Activated CD4-positive, alpha-beta T cell treated with anti-CD3 and anti-CD28 coated beads, Interleukin-2, amount 10 ng/mL, durations not matched to agents 7 days and 5 days (primary cell): ENCODE measurements at regions not wholly inside any gene's neighbourhood (a gene's known extent, or its start where the extent isn't known, plus 50 kb on each side); places are given as distances from the start of the nearest gene placed in this dataset.

Experiments used
- CTCF ChIA-PET: fragments of 350-600 bp; sonication (Branson Sonifier 250); formaldehyde crosslinking; loops from one replicate; lab custom pipeline; 2021; ENCODE audit warnings: antibody characterized with exemption; lab: Charles Lee
- POLR2A ChIA-PET: fragments of 350-600 bp; sonication (Branson Sonifier 250); formaldehyde crosslinking; loops from one replicate; lab custom pipeline; 2021; ENCODE audit warnings: antibody characterized with exemption; lab: Charles Lee
- DNase-seq: peaks from one replicate; pipeline ENCODE4 v3.0.0-alpha.2; 2020
- H3K27ac Mint-ChIP-seq: one replicate; pipeline ENCODE4 v1.8.0; 2021; ENCODE audit warnings: mild to moderate bottlenecking, moderate library complexity, mixed read lengths
- H3K27me3 Mint-ChIP-seq: one replicate; pipeline ENCODE4 v1.8.0; 2021; ENCODE audit warnings: mixed read lengths
- H3K36me3 Mint-ChIP-seq: one replicate; pipeline ENCODE4 v1.8.0; 2021; ENCODE audit warnings: low read depth, mixed read lengths
- H3K4me1 Mint-ChIP-seq: one replicate; pipeline ENCODE4 v1.8.0; 2021; ENCODE audit warnings: mixed read lengths
- H3K4me3 Mint-ChIP-seq: one replicate; pipeline ENCODE4 v1.8.0; 2021; ENCODE audit warnings: mild to moderate bottlenecking, moderate library complexity, mixed read lengths
- H3K9me3 Mint-ChIP-seq: one replicate; pipeline ENCODE4 v1.8.0; 2021; ENCODE audit warnings: mixed read lengths

GRCh38 chr1:209484429-209484828 is 99.1 kb upstream of the CAMK1G start:
- CTCF ChIA-PET = interaction anchor here (1.2 kb wide), 1 partner anchor 8 kb away, joined by 4 read pairs; no protein-coding TSS in a partner anchor
- no peak overlapping the region for H3K4me3 Mint-ChIP-seq
- H3K36me3 Mint-ChIP-seq = no peaks in the 10 kb centered on the region
- POLR2A ChIA-PET = no interaction called here
- peaks cover 4% of the 10 kb centered on the region for H3K4me1 Mint-ChIP-seq
- DNase-seq = no peak
- H3K9me3 Mint-ChIP-seq = no peaks in the 10 kb centered on the region
- H3K27ac Mint-ChIP-seq = no peak overlapping the region
- H3K27me3 Mint-ChIP-seq = no peaks in the 10 kb centered on the region

DNA sequence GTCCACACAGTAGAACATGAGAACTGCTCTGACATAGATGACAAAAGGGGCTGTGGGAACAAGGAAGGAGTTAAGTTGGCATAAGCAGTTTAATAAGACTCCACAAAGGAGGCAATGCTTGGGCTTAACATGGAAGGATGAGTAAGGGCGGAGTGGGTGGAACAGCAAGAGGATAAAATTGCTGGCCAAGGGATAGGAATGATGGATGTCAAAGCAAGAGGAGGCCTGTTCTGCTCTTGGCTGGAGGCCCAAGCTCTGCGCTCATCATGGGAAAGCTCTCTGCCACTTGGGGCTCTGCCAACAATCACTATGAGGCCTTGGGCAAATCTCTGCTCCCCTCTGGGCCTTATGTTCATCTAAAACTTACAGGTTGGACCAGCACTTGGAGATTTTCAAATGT is 98.3 kb upstream of the CAMK1G start:
- H3K27ac Mint-ChIP-seq = no peak overlapping the region
- H3K36me3 Mint-ChIP-seq = no peaks in the 10 kb centered on the region
- no peak for DNase-seq
- POLR2A ChIA-PET = no interaction called here
- no peaks in the 10 kb centered on the region for H3K27me3 Mint-ChIP-seq
- peaks cover 4% of the 10 kb centered on the region for H3K4me1 Mint-ChIP-seq
- no peak overlapping the region for H3K4me3 Mint-ChIP-seq
- CTCF ChIA-PET = interaction anchor here (1.2 kb wide), 1 partner anchor 9 kb away, joined by 4 read pairs; no protein-coding TSS in a partner anchor
- no peaks in the 10 kb centered on the region for H3K9me3 Mint-ChIP-seq

DNA sequence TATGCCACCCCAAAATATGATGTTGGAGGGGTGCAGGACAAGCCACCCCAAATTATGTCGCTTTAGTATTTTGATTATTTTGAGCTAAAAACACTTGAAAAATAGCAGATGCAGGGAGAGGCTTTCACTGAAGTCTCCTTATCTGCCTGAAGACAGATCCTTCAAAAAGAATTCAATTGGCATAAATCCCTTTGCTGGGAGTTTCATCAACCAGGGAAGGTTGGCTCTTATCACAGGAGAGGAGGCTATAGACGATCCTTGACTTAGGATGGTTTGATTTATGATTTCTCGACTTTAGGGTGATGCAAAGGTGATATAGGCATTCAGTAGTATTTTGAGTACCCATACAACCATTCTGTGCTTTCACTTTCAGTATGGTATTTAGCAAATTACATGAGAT is 97.8 kb upstream of the CAMK1G start:
- Mint-ChIP-seq H3K4me3 (no peak overlapping the region), H3K27ac (no peak overlapping the region), H3K27me3 (no peaks in the 10 kb centered on the region), H3K36me3 (no peaks in the 10 kb centered on the region), H3K9me3 (no peaks in the 10 kb centered on the region), H3K4me1 (peaks cover 4% of the 10 kb centered on the region)
- no peak for DNase-seq
- POLR2A ChIA-PET = no interaction called here
- CTCF ChIA-PET = interaction anchor here (1.2 kb wide), 1 partner anchor 10 kb away, joined by 4 read pairs; no protein-coding TSS in a partner anchor

- Mint-ChIP-seq H3K36me3 (no peaks in the 10 kb centered on the region), H3K4me3 (no peak overlapping the region), H3K9me3 (no peaks in the 10 kb centered on the region), H3K27me3 (peaks cover 3% of the 10 kb centered on the region), H3K27ac (no peak overlapping the region), H3K4me1 (peaks cover 4% of the 10 kb centered on the region)
- no peak for DNase-seq
- ChIA-PET CTCF (interaction anchor here (1.1 kb wide), 1 partner anchor 9 kb away, joined by 4 read pairs; no protein-coding TSS in a partner anchor), POLR2A (no interaction called here)
Measured at GRCh38 chr1:209486861-209487593, 96.5 kb upstream of the CAMK1G start.

- Mint-ChIP-seq H3K4me1 (no peaks in the 10 kb centered on the region), H3K36me3 (no peaks in the 10 kb centered on the region), H3K27ac (no peak overlapping the region), H3K27me3 (peaks cover 4% of the 10 kb centered on the region), H3K9me3 (no peaks in the 10 kb centered on the region), H3K4me3 (no peak overlapping the region)
- DNase-seq = no peak
- ChIA-PET POLR2A (no interaction called here), CTCF (no interaction called here)
Measured at GRCh38 chr1:209490013-209490412, 93.5 kb upstream of the CAMK1G start.

GRCh38 chr1:209491031-209491430 is 92.5 kb upstream of the CAMK1G start:
- Mint-ChIP-seq H3K9me3 (peaks cover 2% of the 10 kb centered on the region), H3K27me3 (peaks cover 4% of the 10 kb centered on the region), H3K27ac (no peak overlapping the region), H3K4me3 (no peak overlapping the region), H3K4me1 (no peaks in the 10 kb centered on the region), H3K36me3 (no peaks in the 10 kb centered on the region)
- POLR2A ChIA-PET = no interaction called here
- no peak for DNase-seq
- CTCF ChIA-PET = no interaction called here

DNA sequence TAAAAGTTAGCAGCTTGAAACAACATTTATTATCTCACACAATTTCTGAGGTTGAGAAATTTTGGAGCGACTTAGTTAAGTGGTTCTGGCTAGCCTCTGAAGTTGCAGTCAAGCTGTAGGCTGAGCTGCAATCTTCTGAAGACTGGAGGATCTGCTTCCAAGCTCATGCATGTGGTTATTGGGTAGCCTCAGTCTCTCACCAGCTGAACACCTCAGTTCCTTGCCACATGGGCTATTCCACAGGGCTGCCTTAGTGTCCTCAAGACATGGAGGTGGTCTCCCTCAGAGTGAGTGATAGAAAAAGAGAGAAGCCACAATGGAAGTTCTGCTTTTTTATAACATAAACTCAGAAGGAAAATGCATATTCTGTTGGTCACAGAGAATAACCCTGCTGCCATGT is 92.0 kb upstream of the CAMK1G start:
- Mint-ChIP-seq H3K36me3 (no peaks in the 10 kb centered on the region), H3K27ac (no peak overlapping the region), H3K4me1 (no peaks in the 10 kb centered on the region), H3K27me3 (peaks cover 4% of the 10 kb centered on the region), H3K4me3 (no peak overlapping the region), H3K9me3 (peaks cover 2% of the 10 kb centered on the region)
- DNase-seq = no peak
- ChIA-PET POLR2A (no interaction called here), CTCF (no interaction called here)

DNA sequence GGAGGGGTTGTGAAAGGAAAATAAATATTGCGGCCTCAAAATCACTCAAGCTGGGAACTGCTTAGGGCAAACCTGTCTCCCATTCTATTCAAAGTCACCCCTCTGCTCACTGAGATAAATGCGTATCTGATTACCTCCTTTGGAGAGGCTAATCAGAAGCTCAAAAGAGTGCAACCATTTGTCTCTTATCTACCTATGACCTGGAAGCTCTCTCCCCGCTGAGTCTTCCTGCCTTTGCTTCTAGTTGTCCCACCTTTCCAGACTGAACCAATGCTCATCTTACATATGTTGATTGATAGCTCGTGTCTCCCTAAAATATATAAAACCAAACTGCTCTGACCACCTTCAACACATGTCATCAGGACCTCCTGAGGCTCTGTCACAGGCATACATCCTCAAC is 91.6 kb upstream of the CAMK1G start:
- H3K27ac Mint-ChIP-seq = no peak overlapping the region
- H3K27me3 Mint-ChIP-seq = peaks cover 6% of the 10 kb centered on the region
- POLR2A ChIA-PET = no interaction called here
- no peaks in the 10 kb centered on the region for H3K36me3 Mint-ChIP-seq
- no peaks in the 10 kb centered on the region for H3K4me1 Mint-ChIP-seq
- no peak overlapping the region for H3K4me3 Mint-ChIP-seq
- no peak for DNase-seq
- CTCF ChIA-PET = no interaction called here
- peaks cover 2% of the 10 kb centered on the region for H3K9me3 Mint-ChIP-seq

DNA sequence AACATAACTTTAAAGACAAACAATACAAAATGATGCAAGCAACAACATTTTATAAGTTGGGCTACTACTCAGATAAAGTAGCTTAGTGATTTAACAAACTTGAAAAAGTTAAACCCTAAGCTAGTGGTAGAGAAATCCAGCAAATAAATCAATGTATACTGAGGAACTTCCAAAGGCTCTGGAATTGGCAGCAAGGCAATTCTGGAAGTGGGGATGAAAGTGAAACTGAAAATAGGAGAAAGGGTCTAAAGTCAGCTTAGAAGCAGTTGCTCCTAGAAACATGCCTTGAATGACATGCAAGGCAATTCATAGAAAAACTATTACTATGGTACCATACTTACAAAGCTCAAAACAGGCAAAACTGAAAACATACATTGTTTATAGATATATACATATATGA is 90.0 kb upstream of the CAMK1G start:
- Mint-ChIP-seq H3K36me3 (no peaks in the 10 kb centered on the region), H3K27me3 (peaks cover 6% of the 10 kb centered on the region), H3K9me3 (peaks cover 2% of the 10 kb centered on the region), H3K27ac (no peak overlapping the region), H3K4me3 (no peak overlapping the region), H3K4me1 (no peaks in the 10 kb centered on the region)
- no peak for DNase-seq
- ChIA-PET POLR2A (no interaction called here), CTCF (no interaction called here)

GRCh38 chr1:209497729-209498128 is 85.8 kb upstream of the CAMK1G start:
- no peak overlapping the region for H3K27ac Mint-ChIP-seq
- no peaks in the 10 kb centered on the region for H3K4me1 Mint-ChIP-seq
- ChIA-PET POLR2A (no interaction called here), CTCF (no interaction called here)
- H3K4me3 Mint-ChIP-seq = no peak overlapping the region
- no peak for DNase-seq
- no peaks in the 10 kb centered on the region for H3K36me3 Mint-ChIP-seq
- peaks cover 13% of the 10 kb centered on the region for H3K9me3 Mint-ChIP-seq
- H3K27me3 Mint-ChIP-seq = peaks cover 8% of the 10 kb centered on the region

DNA sequence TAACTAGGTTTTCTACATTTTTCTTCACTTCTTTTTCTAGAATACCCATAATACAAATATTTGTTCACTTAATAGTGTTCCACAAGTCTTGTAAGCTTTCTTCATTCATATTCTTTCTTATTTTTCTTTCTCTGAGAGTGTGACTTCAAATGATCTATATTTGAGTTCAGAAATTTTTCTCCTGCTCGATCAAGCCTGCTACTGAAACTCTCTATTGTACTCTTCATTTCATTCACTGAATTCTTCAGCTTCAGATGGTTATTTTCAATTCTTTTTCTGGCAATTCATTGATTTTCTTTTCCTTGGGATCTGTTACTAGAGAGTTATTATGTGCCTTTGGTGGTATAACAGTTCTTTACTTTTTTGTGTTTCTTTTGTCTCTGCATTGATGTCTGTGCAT is 82.5 kb upstream of the CAMK1G start:
- DNase-seq = no peak
- H3K4me3 Mint-ChIP-seq = no peak overlapping the region
- ChIA-PET POLR2A (no interaction called here), CTCF (interaction anchor here (1.2 kb wide), 1 partner anchor 12 kb away, joined by 4 read pairs; no protein-coding TSS in a partner anchor)
- H3K4me1 Mint-ChIP-seq = no peaks in the 10 kb centered on the region
- H3K27ac Mint-ChIP-seq = no peak overlapping the region
- H3K27me3 Mint-ChIP-seq = peaks cover 8% of the 10 kb centered on the region
- peaks cover 11% of the 10 kb centered on the region for H3K9me3 Mint-ChIP-seq
- no peaks in the 10 kb centered on the region for H3K36me3 Mint-ChIP-seq

DNA sequence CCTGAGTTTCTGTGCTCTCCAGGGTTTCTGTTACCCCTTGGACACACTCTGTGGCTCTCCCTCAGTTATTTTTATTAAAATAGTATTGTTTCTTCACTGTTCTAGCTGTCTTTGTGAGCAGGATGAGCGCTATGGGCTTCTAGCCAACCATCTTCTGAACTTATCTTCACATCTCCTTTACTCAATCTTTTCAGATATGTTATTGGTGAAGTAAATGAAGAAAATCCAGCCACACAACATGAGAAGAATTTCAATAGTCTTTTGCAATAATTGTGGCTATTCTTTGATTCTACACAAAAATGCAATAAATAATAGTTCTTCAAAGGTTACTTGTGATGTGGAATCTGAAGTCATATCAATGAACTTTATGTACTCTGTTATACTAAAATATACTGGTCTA is 80.3 kb upstream of the CAMK1G start:
- H3K36me3 Mint-ChIP-seq = no peaks in the 10 kb centered on the region
- H3K4me3 Mint-ChIP-seq = no peak overlapping the region
- CTCF ChIA-PET = no interaction called here
- H3K27ac Mint-ChIP-seq = no peak overlapping the region
- POLR2A ChIA-PET = no interaction called here
- no peak for DNase-seq
- H3K4me1 Mint-ChIP-seq = no peaks in the 10 kb centered on the region
- H3K27me3 Mint-ChIP-seq = peaks cover 6% of the 10 kb centered on the region
- peaks cover 11% of the 10 kb centered on the region for H3K9me3 Mint-ChIP-seq

DNA sequence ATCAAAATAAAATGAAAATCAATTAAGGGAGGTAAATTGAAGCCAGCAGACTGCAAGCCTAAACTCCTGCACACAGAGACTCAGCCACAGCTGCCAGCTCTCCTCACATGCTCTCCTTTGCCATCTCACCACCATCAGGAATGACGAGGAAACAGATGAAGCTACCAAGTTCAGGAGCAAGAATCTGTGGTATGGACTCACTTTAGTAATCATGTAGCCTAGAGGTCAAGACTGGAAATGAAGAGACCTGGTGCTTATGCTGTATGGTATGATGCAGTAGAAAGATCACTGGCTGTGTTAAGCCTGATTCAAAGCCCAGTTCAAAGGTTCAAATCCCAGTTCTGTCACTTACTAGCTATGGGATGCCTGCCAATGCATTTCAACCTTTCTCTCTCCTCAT is 78.9 kb upstream of the CAMK1G start:
- Mint-ChIP-seq H3K4me3 (no peak overlapping the region), H3K27me3 (peaks cover 6% of the 10 kb centered on the region), H3K4me1 (no peaks in the 10 kb centered on the region), H3K27ac (no peak overlapping the region), H3K36me3 (no peaks in the 10 kb centered on the region), H3K9me3 (peaks cover 11% of the 10 kb centered on the region)
- POLR2A ChIA-PET = no interaction called here
- DNase-seq = no peak
- CTCF ChIA-PET = no interaction called here

GRCh38 chr1:209505044-209505443 is 78.5 kb upstream of the CAMK1G start:
- CTCF ChIA-PET = interaction anchor here (1.1 kb wide), 1 partner anchor 10 kb away, joined by 3 read pairs; no protein-coding TSS in a partner anchor
- Mint-ChIP-seq H3K9me3 (peaks cover 11% of the 10 kb centered on the region), H3K27ac (no peak overlapping the region), H3K36me3 (no peaks in the 10 kb centered on the region), H3K4me1 (no peaks in the 10 kb centered on the region), H3K27me3 (peaks cover 6% of the 10 kb centered on the region), H3K4me3 (no peak overlapping the region)
- no peak for DNase-seq
- POLR2A ChIA-PET = no interaction called here
